ENCODE measurements at regions not wholly inside any gene's neighbourhood (a gene's known extent, or its start where the extent isn't known, plus 50 kb on each side); places are given as distances from the start of the nearest gene placed in this dataset.

DNA sequence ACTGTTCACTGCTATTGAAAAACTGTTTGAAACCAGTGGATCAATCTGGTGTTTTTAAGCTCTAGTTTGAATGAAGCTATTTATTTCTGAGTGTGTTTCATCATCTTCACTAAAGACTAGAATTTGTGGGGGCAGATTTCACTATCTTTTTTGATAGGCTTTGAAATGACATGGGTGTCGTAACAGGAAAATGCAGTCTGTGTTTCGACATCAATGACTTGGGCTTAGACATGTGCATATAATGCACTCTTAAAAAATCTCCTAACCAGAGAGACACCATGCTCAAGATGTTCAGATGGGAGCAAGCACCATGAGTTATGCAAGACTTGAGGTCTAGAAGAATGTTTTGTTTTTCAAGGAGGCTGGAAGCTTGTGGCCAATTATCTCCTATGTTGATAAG, 221.6 kb downstream of the GPD2 start:
- Mint-ChIP-seq H3K36me3 (ENCODE audit: low read depth) (no peaks in the 10 kb centered on the region), H3K4me1 (ENCODE audit: low read depth) (no peaks in the 10 kb centered on the region), H3K27me3 (ENCODE audit: low read depth) (no peaks in the 10 kb centered on the region), H3K27ac (ENCODE audit: unreplicated experiment) (no peak overlapping the region), H3K4me3 (ENCODE audit: unreplicated experiment) (no peak overlapping the region), H3K9me3 (ENCODE audit: low read depth) (peaks cover 3% of the 10 kb centered on the region)
- no peak for DNase-seq (ENCODE audit: low spot score)
- TF ChIP-seq, protein P1, sequence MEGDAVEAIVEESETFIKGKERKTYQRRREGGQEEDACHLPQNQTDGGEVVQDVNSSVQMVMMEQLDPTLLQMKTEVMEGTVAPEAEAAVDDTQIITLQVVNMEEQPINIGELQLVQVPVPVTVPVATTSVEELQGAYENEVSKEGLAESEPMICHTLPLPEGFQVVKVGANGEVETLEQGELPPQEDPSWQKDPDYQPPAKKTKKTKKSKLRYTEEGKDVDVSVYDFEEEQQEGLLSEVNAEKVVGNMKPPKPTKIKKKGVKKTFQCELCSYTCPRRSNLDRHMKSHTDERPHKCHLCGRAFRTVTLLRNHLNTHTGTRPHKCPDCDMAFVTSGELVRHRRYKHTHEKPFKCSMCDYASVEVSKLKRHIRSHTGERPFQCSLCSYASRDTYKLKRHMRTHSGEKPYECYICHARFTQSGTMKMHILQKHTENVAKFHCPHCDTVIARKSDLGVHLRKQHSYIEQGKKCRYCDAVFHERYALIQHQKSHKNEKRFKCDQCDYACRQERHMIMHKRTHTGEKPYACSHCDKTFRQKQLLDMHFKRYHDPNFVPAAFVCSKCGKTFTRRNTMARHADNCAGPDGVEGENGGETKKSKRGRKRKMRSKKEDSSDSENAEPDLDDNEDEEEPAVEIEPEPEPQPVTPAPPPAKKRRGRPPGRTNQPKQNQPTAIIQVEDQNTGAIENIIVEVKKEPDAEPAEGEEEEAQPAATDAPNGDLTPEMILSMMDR (IDR thresholded peaks at IDR 0.05) = no peak

DNA sequence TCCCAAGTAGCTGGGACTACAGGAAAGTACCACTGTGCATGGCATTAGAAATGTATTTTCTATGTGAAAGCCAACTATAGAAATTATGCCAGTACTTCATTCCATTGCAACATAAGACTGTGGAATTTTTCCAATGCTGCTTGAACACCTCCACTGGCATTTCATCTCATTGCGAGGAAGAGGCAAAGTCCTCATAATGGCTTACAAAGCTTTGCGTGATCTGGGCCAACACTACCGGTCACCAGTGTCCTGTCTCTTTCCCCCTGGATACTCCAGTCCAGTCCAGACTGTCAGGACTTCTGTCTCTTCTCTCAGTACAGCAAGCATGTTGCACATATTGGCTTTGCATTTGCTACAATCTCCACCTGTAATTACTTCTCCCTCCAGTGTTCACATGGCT, 223.5 kb downstream of the GPD2 start:
- DNase-seq (ENCODE audit: low spot score) = no peak
- H3K4me3 Mint-ChIP-seq (ENCODE audit: unreplicated experiment) = no peak overlapping the region
- no peak overlapping the region for H3K27ac Mint-ChIP-seq (ENCODE audit: unreplicated experiment)
- H3K9me3 Mint-ChIP-seq (ENCODE audit: low read depth) = peaks cover 3% of the 10 kb centered on the region
- TF ChIP-seq, protein P1 (IDR thresholded peaks at IDR 0.05) = no peak
- no peaks in the 10 kb centered on the region for H3K36me3 Mint-ChIP-seq (ENCODE audit: low read depth)
- H3K4me1 Mint-ChIP-seq (ENCODE audit: low read depth) = no peaks in the 10 kb centered on the region
- H3K27me3 Mint-ChIP-seq (ENCODE audit: low read depth) = no peaks in the 10 kb centered on the region

DNA sequence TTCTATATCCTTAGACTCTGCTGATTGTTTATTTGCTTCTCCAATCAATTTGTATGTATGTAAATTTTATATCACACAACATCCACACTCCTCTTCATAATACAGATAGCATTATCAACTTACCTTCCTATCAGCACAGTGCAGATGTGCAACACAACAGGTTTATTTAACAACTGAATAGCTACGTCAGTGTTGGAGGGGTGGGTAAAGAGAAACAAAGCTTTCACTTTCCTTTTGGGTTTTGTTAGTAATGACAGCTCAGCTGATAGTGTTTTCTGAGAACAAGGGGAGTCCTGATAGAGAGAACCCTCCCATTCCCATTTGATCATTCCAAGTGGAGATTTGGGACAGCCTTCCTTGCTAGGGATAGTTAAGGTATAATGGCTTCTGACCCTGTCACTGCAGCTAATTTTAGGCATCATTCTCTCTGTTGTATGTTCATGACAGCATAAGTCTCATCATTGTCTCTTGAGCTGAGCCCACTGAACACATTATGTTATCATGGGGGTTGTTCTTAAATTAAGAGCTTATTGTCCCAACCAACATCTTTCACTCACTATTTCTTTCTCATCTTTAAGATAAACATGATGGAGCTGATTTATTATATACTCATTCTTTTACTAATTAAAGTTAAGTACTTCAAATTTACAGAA, 227.7 kb downstream of the GPD2 start:
- H3K27ac Mint-ChIP-seq (ENCODE audit: unreplicated experiment) = no peak overlapping the region
- TF ChIP-seq, protein P1 (IDR thresholded peaks at IDR 0.05) = no peak
- peaks cover 17% of the 10 kb centered on the region for H3K9me3 Mint-ChIP-seq (ENCODE audit: low read depth)
- no peak overlapping the region for H3K4me3 Mint-ChIP-seq (ENCODE audit: unreplicated experiment)
- H3K4me1 Mint-ChIP-seq (ENCODE audit: low read depth) = no peaks in the 10 kb centered on the region
- H3K36me3 Mint-ChIP-seq (ENCODE audit: low read depth) = peaks cover 2% of the 10 kb centered on the region
- DNase-seq (ENCODE audit: low spot score) = no peak
- H3K27me3 Mint-ChIP-seq (ENCODE audit: low read depth) = no peaks in the 10 kb centered on the region

DNA sequence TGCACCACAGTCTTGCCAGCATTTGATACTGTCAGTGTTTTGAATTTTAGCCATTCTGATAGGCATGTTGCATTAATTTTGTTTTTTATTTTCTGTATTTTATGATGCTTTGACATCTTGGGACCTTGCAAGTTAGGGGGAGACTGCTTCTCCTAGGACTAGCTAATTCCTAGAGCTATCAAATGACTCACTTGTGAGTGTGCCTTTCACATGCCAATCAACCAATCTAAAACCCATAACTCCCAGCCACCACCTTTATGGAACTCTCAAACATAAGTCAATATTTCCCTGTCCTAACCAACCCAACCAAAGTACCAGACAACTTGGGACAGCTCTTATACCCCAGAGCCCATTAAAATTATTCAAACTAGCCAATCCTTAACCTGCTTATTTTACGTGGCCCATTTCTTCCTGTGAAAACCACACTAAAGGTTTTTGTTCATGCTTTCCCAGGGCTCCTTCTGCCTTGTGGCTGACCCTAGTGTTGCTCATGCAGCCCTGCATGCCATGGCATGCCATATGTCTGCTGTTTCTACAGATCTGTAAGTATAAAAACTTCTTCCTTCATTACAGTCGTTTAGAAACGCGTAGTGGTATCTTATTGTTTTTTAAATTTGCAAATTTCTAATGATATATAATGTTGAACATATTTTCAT, 230.1 kb downstream of the GPD2 start:
- Mint-ChIP-seq H3K27ac (ENCODE audit: unreplicated experiment) (no peak overlapping the region), H3K36me3 (ENCODE audit: low read depth) (peaks cover 2% of the 10 kb centered on the region), H3K4me1 (ENCODE audit: low read depth) (no peaks in the 10 kb centered on the region), H3K4me3 (ENCODE audit: unreplicated experiment) (no peak overlapping the region), H3K9me3 (ENCODE audit: low read depth) (peaks cover 17% of the 10 kb centered on the region), H3K27me3 (ENCODE audit: low read depth) (no peaks in the 10 kb centered on the region)
- TF ChIP-seq, protein P1 (IDR thresholded peaks at IDR 0.05) = no peak
- DNase-seq (ENCODE audit: low spot score) = no peak

DNA sequence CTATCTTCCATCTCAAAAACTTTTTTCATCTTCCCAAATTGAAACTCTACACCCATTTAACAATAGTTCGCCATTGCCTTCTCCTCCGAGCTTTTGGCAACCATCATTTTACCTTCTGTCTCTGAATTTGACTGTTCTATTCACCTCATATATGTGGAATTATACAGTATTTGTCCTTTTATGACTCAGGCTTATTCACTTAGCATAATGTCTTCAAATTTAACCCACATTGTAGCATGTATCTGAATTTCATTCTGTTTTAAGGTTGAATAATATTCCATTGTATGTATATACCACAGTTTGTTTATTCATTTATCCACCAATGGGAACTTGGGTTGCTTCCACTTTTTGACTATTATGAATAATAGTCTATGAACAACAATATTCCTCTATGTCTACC, 233.9 kb downstream of the GPD2 start:
- no peak for DNase-seq (ENCODE audit: low spot score)
- Mint-ChIP-seq H3K27ac (ENCODE audit: unreplicated experiment) (no peak overlapping the region), H3K4me3 (ENCODE audit: unreplicated experiment) (no peak overlapping the region), H3K4me1 (ENCODE audit: low read depth) (no peaks in the 10 kb centered on the region), H3K27me3 (ENCODE audit: low read depth) (no peaks in the 10 kb centered on the region), H3K36me3 (ENCODE audit: low read depth) (peaks cover 2% of the 10 kb centered on the region), H3K9me3 (ENCODE audit: low read depth) (peaks cover 15% of the 10 kb centered on the region)
- TF ChIP-seq, protein P1 (IDR thresholded peaks at IDR 0.05) = no peak
